GM12801 (cell line): ENCODE measurements at regions not wholly inside any gene's neighbourhood (a gene's known extent, or its start where the extent isn't known, plus 50 kb on each side); places are given as distances from the start of the nearest gene placed in this dataset.

Experiments used
- CTCF ChIP-seq: IDR thresholded peaks from one replicate; pipeline ENCODE4 v1.5.1; 2011; ENCODE audit warnings: control low read depth; ENCODE audit not compliant: insufficient read length; ENCODE audit errors: extremely low read depth

- no peak for TF ChIP-seq CTCF
These were observed 843.1 kb downstream of the SOCS6 start for GRCh38 chr18:71131918-71132317.

GRCh38 chr18:71130351-71130750, 841.5 kb downstream of the SOCS6 start:
- no peak for TF ChIP-seq CTCF

- no peak for TF ChIP-seq CTCF
These were observed 836.7 kb downstream of the SOCS6 start for GRCh38 chr18:71125581-71125980.

GRCh38 chr18:71116535-71116934, 827.7 kb downstream of the SOCS6 start:
- TF ChIP-seq CTCF: no peak

GRCh38 chr18:71115261-71115660, 826.4 kb downstream of the SOCS6 start:
- TF ChIP-seq CTCF: no peak

GRCh38 chr18:71114550-71115210, 825.8 kb downstream of the SOCS6 start:
- no peak for TF ChIP-seq CTCF

- TF ChIP-seq CTCF: no peak
These were observed 818.4 kb downstream of the SOCS6 start for GRCh38 chr18:71107244-71107643.
